ENCODE measurements at regions not wholly inside any gene's neighbourhood (a gene's known extent, or its start where the extent isn't known, plus 50 kb on each side); places are given as distances from the start of the nearest gene placed in this dataset.
A peak's percentile ranks its signal among the peaks of the same experiment; 100 is the strongest.

GRCh38 chr14:53464376-53464775 lies 311.3 kb upstream of the DDHD1 start:
- no peak for DNase-seq (ENCODE audit: low read depth in 2 of 2)

- DNase-seq (ENCODE audit: low read depth in 2 of 2) = no peak
Measured at GRCh38 chr14:53462931-53463778, 310.0 kb upstream of the DDHD1 start.

- DNase-seq (ENCODE audit: low read depth in 2 of 2) = no peak
Measured at GRCh38 chr14:53461858-53462257, 308.7 kb upstream of the DDHD1 start.

GRCh38 chr14:53460544-53460943 lies 307.4 kb upstream of the DDHD1 start:
- DNase-seq (ENCODE audit: low read depth in 2 of 2) = no peak

GRCh38 chr14:53458368-53458814 lies 305.3 kb upstream of the DDHD1 start:
- DNase-seq (ENCODE audit: low read depth in 2 of 2) = peak; percentile 49 to 51

- no peak for DNase-seq (ENCODE audit: low read depth in 2 of 2)
Measured at GRCh38 chr14:53456931-53457330, 303.8 kb upstream of the DDHD1 start.

- no peak for DNase-seq (ENCODE audit: low read depth in 2 of 2)
Measured at GRCh38 chr14:53452005-53452673, 299.0 kb upstream of the DDHD1 start.

GRCh38 chr14:53450871-53451270 lies 297.7 kb upstream of the DDHD1 start:
- DNase-seq (ENCODE audit: low read depth in 2 of 2) = peak; percentile 7 to 9

GRCh38 chr14:53448682-53449081 lies 295.6 kb upstream of the DDHD1 start:
- DNase-seq (ENCODE audit: low read depth in 2 of 2) = no peak

- DNase-seq (ENCODE audit: low read depth in 2 of 2) = no peak
Measured at GRCh38 chr14:53444677-53445312, 291.7 kb upstream of the DDHD1 start.

GRCh38 chr14:53441789-53442188 lies 288.7 kb upstream of the DDHD1 start:
- DNase-seq (ENCODE audit: low read depth in 2 of 2) = no peak

GRCh38 chr14:53437858-53438257 lies 284.7 kb upstream of the DDHD1 start:
- no peak for DNase-seq (ENCODE audit: low read depth in 2 of 2)

- DNase-seq (ENCODE audit: low read depth in 2 of 2) = no peak
Measured at GRCh38 chr14:53432378-53432802, 279.3 kb upstream of the DDHD1 start.

GRCh38 chr14:53430870-53431269 lies 277.7 kb upstream of the DDHD1 start:
- DNase-seq (ENCODE audit: low read depth in 2 of 2) = no peak

GRCh38 chr14:53412819-53413675 lies 259.9 kb upstream of the DDHD1 start:
- no peak for DNase-seq (ENCODE audit: low read depth in 2 of 2)

GRCh38 chr14:53411125-53411524 lies 258.0 kb upstream of the DDHD1 start:
- peak in 1 of 2 experiments; percentile 31 for DNase-seq (ENCODE audit: low read depth in 2 of 2)

GRCh38 chr14:53409969-53410368 lies 256.8 kb upstream of the DDHD1 start:
- no peak for DNase-seq (ENCODE audit: low read depth in 2 of 2)

- DNase-seq (ENCODE audit: low read depth in 2 of 2) = no peak
Measured at GRCh38 chr14:53409289-53409688, 256.2 kb upstream of the DDHD1 start.

GRCh38 chr14:53408175-53408879 lies 255.2 kb upstream of the DDHD1 start:
- no peak for DNase-seq (ENCODE audit: low read depth in 2 of 2)

- no peak for DNase-seq (ENCODE audit: low read depth in 2 of 2)
Measured at GRCh38 chr14:53406519-53406918, 253.4 kb upstream of the DDHD1 start.

- no peak for DNase-seq (ENCODE audit: low read depth in 2 of 2)
Measured at GRCh38 chr14:53401646-53402045, 248.5 kb upstream of the DDHD1 start.
